Smooth muscle cell of the brain vasculature (primary cell): ENCODE measurements at regions not wholly inside any gene's neighbourhood (a gene's known extent, or its start where the extent isn't known, plus 50 kb on each side); places are given as distances from the start of the nearest gene placed in this dataset.

ENCODE experiments used
- DNase-seq: peaks from one replicate; pipeline ENCODE4 v3.0.0-alpha.2; 2012; ENCODE audit warnings: low read depth, low spot score

GRCh38 chr5:158483281-158483860 is 616.3 kb downstream of the EBF1 start:
- no peak for DNase-seq

- no peak for DNase-seq
Observed at GRCh38 chr5:158482125-158482524, 617.6 kb downstream of the EBF1 start.

DNA sequence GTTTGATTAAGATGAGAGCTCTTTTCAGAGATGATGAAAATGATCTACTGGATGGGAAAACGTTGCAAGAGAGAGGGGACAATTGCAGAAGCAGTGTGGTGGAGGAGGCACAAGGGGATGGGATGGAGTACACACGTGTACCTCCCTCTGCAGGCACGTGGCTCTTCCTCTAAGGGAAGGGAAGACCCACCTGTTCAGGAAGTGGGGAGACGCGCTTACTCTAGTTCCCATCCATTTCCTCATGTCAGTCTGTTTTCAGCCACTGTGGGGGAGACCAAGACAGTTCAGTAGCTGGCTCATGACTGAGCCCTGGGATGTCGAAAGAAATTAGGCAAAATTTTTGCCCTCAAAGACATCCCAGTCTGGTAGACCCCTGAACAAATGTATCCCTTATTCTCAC is 619.2 kb upstream of the CLINT1 start:
- no peak for DNase-seq

DNA sequence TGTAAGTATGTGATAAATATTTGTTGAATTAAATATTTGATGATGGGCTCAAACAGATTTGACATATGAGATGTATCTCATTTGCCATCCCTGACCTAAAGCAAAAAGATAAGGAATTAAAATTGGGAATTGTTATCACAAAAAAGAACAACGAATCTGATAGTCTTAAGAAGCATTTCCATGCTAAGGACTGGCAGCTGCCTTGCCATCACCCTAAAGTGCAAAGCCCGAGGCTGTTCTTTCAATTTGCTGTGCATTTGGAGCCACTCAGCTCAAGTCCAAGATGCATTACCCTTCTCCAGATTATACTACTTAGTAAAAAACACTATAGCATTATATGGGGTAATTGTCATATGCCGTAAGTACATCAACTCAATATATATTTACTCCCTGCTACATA is 618.3 kb upstream of the CLINT1 start:
- no peak for DNase-seq

- DNase-seq = no peak
Observed at GRCh38 chr5:158473016-158473635, 614.2 kb upstream of the CLINT1 start.

GRCh38 chr5:158471535-158471924 is 612.6 kb upstream of the CLINT1 start:
- no peak for DNase-seq

GRCh38 chr5:158470764-158471534 is 612.0 kb upstream of the CLINT1 start:
- DNase-seq = no peak

DNA sequence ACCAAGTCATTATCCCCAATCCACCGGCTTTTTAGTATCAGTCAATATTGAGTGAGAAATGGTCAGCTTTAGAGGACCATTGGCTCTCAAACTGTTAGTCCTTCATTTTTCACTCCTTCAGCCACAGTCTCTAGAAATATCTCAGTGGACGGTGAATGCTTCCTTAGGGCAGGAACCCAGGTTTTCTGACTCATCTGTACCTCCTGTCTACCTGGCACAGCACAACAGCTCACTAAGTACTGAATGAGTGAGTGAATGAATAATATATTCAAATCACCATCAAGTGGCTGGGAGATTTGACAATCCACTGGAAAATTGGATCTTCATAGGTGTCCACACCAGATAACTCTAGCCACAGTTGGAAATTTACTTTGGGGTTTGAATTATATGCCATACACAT is 609.5 kb upstream of the CLINT1 start:
- DNase-seq = no peak

GRCh38 chr5:158466191-158466590 is 607.2 kb upstream of the CLINT1 start:
- no peak for DNase-seq

- no peak for DNase-seq
Observed at GRCh38 chr5:158465086-158465972, 606.4 kb upstream of the CLINT1 start.

- no peak for DNase-seq
Observed at GRCh38 chr5:158464383-158464782, 605.4 kb upstream of the CLINT1 start.

GRCh38 chr5:158463938-158464337 is 605.0 kb upstream of the CLINT1 start:
- no peak for DNase-seq

- DNase-seq = no peak
Observed at GRCh38 chr5:158463188-158463587, 604.2 kb upstream of the CLINT1 start.

- no peak for DNase-seq
Observed at GRCh38 chr5:158462349-158463114, 603.6 kb upstream of the CLINT1 start.

GRCh38 chr5:158461240-158461854 is 602.4 kb upstream of the CLINT1 start:
- DNase-seq = no peak

DNA sequence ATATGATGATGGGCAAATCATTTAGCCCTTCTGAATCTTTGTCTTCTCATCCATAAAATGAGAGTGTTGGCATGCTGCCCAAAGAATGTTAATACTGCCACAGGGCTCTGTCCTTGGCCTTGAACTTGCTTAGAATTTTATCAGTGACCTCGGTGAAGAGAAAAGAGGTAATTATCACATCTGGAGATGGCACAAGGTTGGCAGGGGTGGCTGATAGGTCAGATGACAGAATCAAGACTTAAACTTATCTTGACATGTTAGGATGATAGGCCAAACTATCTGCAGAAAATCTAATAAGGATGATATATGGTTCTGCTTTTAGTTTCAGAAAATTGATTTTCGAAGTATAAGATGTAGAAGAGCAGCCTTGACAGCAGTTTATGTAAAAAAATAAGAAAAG is 599.1 kb upstream of the CLINT1 start:
- no peak for DNase-seq

DNA sequence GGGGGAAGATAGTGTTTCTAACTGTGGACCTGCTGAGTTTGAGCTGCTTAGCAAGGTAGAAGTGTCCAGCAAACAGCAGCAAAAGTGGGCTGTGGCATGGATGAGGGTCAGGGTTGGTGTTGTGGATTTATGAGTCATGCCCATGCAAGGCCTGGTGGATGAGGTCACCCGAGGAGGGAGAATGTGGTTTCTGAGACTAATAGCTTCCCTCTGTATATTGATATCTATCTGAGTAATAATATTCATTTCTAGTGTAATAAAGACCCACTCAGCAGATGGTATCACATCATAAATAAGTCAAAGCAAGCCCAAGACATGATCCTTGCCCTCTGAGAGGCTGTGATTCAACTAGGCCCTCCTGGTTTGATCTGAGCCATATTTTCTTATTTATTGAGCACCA is 597.8 kb upstream of the CLINT1 start:
- peak; percentile 73 for DNase-seq

GRCh38 chr5:158456241-158456640 is 597.3 kb upstream of the CLINT1 start:
- DNase-seq = no peak

GRCh38 chr5:158451993-158452672 is 593.2 kb upstream of the CLINT1 start:
- no peak for DNase-seq
